A549 (cell line): ENCODE measurements at regions not wholly inside any gene's neighbourhood (a gene's known extent, or its start where the extent isn't known, plus 50 kb on each side); places are given as distances from the start of the nearest gene placed in this dataset.
A peak's percentile ranks its signal among the peaks of the same experiment; 100 is the strongest.

ENCODE experiments used
- CEBPB ChIP-seq, 2 experiments: fragments of >200 bp in 1 of 2; sonication (Bioruptor Twin) in 1 of 2; formaldehyde crosslinking in 1 of 2; IDR thresholded peaks; 2 replicates each; pipeline ENCODE4 v1.6.1; 2012 to 2016
- CHD4 ChIP-seq: fragments of 200-600 bp; sonication (generic); IDR thresholded peaks from 2 replicates; pipeline ENCODE4 v1.6.1; 2016; ENCODE audit warnings: antibody characterized with exemption, mild to moderate bottlenecking, borderline replicate concordance
- EP300 ChIP-seq, 2 experiments: fragments of >200 bp; sonication (Bioruptor Twin); formaldehyde crosslinking; IDR thresholded peaks; 2 replicates in 1 of 2; 3 replicates in 1 of 2; pipeline ENCODE4 v1.6.1; 2016 to 2017
- KDM1A ChIP-seq: fragments of 200-600 bp; sonication (generic); IDR thresholded peaks from 2 replicates; pipeline ENCODE4 v1.6.1; 2016; ENCODE audit warnings: low read depth, mild to moderate bottlenecking
- MYC ChIP-seq: IDR thresholded peaks from 2 replicates; pipeline ENCODE4 v1.6.1; 2012; ENCODE audit warnings: mild to moderate bottlenecking, inconsistent platforms, low read length, improper control_type of control experiment, borderline replicate concordance
- POLR2A ChIP-seq: IDR thresholded peaks from 2 replicates; pipeline ENCODE4 v1.6.1; 2012; ENCODE audit warnings: mild to moderate bottlenecking, low read length
- RAD21 ChIP-seq, 2 experiments: fragments of >200 bp in 1 of 2; sonication (Bioruptor Twin) in 1 of 2; formaldehyde crosslinking in 1 of 2; IDR thresholded peaks in 1 of 2; conservative IDR thresholded peaks in 1 of 2; 2 replicates in 1 of 2; 3 replicates in 1 of 2; pipeline ENCODE4 v1.6.1; 2012 to 2018; ENCODE audit warnings: inconsistent platforms in 1 of 2
- RNF2 ChIP-seq: fragments of 200-600 bp; sonication (generic); IDR thresholded peaks from 2 replicates; pipeline ENCODE4 v1.6.1; 2016; ENCODE audit warnings: low read depth, mild to moderate bottlenecking, antibody characterized with exemption, moderate library complexity, borderline replicate concordance
- TF ChIP-seq, protein P1 (sequence below): IDR thresholded peaks from 2 replicates; pipeline ENCODE4 v1.6.1; 2012
- TF ChIP-seq, protein P2 (sequence below): fragments of >200 bp; sonication (Bioruptor Twin); formaldehyde crosslinking; IDR thresholded peaks from 3 replicates; pipeline ENCODE4 v1.5.1; 2016
- TF ChIP-seq, protein P3 (sequence below): IDR thresholded peaks from 2 replicates; pipeline ENCODE4 v1.6.1; 2012

GRCh38 chr10:110410329-110411046 lies 87.2 kb upstream of the DUSP5 start:
- TF ChIP-seq, protein P1, sequence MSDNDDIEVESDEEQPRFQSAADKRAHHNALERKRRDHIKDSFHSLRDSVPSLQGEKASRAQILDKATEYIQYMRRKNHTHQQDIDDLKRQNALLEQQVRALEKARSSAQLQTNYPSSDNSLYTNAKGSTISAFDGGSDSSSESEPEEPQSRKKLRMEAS, result peak; percentile 95
- TF ChIP-seq, protein P2, sequence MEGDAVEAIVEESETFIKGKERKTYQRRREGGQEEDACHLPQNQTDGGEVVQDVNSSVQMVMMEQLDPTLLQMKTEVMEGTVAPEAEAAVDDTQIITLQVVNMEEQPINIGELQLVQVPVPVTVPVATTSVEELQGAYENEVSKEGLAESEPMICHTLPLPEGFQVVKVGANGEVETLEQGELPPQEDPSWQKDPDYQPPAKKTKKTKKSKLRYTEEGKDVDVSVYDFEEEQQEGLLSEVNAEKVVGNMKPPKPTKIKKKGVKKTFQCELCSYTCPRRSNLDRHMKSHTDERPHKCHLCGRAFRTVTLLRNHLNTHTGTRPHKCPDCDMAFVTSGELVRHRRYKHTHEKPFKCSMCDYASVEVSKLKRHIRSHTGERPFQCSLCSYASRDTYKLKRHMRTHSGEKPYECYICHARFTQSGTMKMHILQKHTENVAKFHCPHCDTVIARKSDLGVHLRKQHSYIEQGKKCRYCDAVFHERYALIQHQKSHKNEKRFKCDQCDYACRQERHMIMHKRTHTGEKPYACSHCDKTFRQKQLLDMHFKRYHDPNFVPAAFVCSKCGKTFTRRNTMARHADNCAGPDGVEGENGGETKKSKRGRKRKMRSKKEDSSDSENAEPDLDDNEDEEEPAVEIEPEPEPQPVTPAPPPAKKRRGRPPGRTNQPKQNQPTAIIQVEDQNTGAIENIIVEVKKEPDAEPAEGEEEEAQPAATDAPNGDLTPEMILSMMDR, result no peak
- TF ChIP-seq KDM1A, result no peak
- TF ChIP-seq MYC, result no peak
- TF ChIP-seq EP300 (IDR thresholded peaks at IDR 0.05), result peak; percentile 90 to 94; a peak in 4 of 5 replicates
- TF ChIP-seq, protein P3, sequence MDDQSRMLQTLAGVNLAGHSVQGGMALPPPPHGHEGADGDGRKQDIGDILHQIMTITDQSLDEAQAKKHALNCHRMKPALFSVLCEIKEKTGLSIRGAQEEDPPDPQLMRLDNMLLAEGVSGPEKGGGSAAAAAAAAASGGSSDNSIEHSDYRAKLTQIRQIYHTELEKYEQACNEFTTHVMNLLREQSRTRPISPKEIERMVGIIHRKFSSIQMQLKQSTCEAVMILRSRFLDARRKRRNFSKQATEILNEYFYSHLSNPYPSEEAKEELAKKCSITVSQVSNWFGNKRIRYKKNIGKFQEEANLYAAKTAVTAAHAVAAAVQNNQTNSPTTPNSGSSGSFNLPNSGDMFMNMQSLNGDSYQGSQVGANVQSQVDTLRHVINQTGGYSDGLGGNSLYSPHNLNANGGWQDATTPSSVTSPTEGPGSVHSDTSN, result peak; percentile 22; the same call in 1 of the 2 replicates
- no peak for TF ChIP-seq POLR2A
- no peak for TF ChIP-seq CHD4
- peak; percentile 57 to 84; a peak in 3 of 4 replicates for TF ChIP-seq CEBPB (IDR thresholded peaks at IDR 0.05)
- no peak for TF ChIP-seq RNF2
- TF ChIP-seq RAD21 (conservative IDR thresholded peaks at IDR 0.05 in 1 of 2, IDR thresholded peaks at IDR 0.05 in 1 of 2), result peak; percentile 33 to 62; a peak in 4 of 5 replicates
